Epithelial cell of prostate (primary cell): ENCODE measurements at regions not wholly inside any gene's neighbourhood (a gene's known extent, or its start where the extent isn't known, plus 50 kb on each side); places are given as distances from the start of the nearest gene placed in this dataset.
"Not testable (repeated sequence)": the region's sequence is repeated elsewhere in the genome, so short reads cannot be mapped to it uniquely, and the experiment has no call there.

Experiments used
- DNase-seq: peaks from one replicate; pipeline ENCODE4 v3.0.0-alpha.2; 2011; ENCODE audit warnings: low read depth, low spot score
- H3K27ac ChIP-seq: fragments of 450-650 bp; 2 replicates; pipeline ENCODE4 v1.5.1; 2017; ENCODE audit warnings: mild to moderate bottlenecking

DNA sequence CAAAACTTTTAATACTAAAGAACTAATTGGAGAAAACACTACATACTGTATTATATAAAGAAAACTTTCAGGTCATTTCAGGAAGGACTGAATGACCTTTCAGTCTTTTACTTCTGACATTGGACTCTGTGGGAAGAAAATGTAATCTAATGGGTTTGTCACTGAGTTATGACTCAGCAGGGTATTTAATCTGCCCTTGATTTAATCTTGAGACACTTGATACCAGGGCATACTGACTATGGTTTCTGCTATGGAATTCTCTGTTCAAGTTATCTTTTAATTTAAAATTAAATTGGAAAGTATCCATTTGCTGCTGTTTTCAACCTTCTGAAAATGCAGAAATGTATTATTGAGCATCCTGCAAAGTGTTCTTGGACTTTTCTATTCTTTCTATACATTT lies 354.2 kb upstream of the GALNT5 start:
- H3K27ac ChIP-seq, result no peak overlapping the region

DNA sequence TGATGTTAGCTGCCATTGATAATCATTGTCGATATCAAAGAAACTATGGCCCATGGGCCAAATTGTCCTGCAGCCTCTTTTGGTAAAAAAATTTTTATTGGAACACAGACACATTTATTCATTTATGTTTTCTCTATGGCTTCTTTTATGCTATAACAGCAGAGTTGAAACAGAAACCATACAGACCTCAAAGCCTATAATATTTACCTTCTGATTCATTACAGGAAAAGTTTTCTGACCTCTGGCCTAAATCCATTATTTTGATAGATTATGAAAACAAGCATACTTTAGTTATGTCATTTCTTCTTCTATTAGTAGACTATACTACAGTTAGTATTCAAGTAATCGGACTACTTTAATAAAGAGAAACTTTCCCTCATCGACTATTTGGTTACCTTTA lies 349.7 kb upstream of the GALNT5 start:
- DNase-seq, result peak; percentile 27
- no peak overlapping the region for H3K27ac ChIP-seq

More for the DNA sequence above, 354.2 kb upstream of the GALNT5 start:
- no peak for DNase-seq

DNA sequence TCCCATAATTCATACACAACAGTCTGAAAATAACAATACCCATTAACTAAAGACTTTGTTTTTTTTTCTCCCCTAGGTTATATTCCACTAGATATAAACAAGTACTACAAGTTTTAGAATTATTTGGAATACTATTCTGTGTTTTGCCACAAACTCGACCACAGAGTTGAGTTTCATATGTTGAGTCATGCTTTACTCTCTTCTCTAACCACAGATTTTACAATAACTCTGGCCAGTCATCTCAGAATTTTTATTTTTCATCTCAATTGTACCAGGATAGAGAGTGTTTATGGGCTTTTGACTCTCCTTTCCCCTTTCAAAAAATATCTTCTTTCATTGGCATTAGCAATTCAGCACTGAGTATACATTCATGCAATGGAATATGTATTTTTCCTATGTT lies 348.7 kb upstream of the GALNT5 start:
- no peak overlapping the region for H3K27ac ChIP-seq
- peak; percentile 55 for DNase-seq

- DNase-seq, result no peak
- no peak overlapping the region for H3K27ac ChIP-seq
These were observed 347.5 kb upstream of the GALNT5 start for GRCh38 chr2:156909983-156910382.

DNA sequence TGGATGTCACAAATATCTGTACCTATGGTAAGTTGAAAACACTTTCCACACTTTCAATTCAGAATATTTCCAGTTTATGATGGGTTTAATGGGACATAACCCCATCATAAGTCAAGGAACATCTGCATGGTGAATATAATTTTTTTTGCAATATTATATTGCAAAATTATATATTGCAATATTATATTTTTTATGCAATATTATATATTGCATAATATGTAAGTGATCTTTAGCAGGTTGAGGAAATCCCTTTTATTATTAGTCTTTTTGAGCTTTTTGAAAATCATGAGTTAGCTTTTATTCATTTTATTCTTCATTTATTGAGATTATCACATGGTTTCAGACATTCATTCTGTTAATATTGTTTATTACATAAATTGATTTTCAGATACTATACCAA lies 342.2 kb upstream of the GALNT5 start:
- DNase-seq, result no peak
- no peak overlapping the region for H3K27ac ChIP-seq

GRCh38 chr2:156918410-156918809 lies 339.1 kb upstream of the GALNT5 start:
- H3K27ac ChIP-seq, result no peak overlapping the region
- DNase-seq, result no peak

DNA sequence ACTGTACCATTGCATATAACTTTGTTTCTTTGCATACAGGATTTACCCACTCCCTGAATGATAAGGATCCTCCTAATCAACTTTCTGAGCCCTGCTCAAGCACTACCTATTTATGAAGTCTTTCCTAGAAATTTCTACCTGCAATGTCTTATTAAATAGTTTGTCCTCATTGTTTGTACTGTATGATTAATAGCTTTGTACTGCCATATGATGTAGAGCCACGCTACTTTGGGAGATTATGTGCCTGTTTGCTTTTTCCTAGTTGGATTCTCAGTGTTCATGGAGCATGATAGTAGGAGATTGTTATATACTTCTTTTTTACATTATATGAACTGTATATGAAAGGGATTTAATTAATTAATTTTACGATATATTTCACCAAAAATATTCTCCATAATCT lies 327.1 kb upstream of the GALNT5 start:
- DNase-seq, result no peak
- no peak overlapping the region for H3K27ac ChIP-seq

GRCh38 chr2:156933645-156934225 lies 323.8 kb upstream of the GALNT5 start:
- peak; percentile 54 for DNase-seq
- H3K27ac ChIP-seq, result peak overlapping the region; percentile 62

GRCh38 chr2:156935616-156936015 lies 321.9 kb upstream of the GALNT5 start:
- peak overlapping the region; percentile 62 for H3K27ac ChIP-seq
- DNase-seq, result peak; percentile 68

GRCh38 chr2:156937430-156937829 lies 320.1 kb upstream of the GALNT5 start:
- no peak for DNase-seq

DNA sequence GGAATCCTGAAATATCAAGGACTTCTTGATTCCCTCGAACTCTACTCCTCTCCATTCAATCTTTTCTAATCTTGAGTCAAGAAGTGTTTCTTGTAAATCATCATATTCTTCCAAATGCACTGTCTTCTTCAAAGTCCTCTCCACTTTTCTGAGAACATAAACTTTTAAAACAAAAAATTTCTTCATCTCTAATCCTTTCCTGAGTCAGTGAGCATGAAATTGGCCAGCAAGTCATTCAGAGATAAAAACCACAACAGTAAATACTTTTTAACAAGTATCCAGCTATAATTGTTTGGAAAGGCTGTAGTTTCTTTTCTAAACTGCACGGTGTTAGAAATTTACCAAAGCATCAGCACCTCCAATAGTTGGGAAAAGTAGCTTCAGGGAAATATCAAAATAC lies 312.6 kb upstream of the GALNT5 start:
- H3K27ac ChIP-seq, result no peak overlapping the region
- no peak for DNase-seq

More at GRCh38 chr2:156937430-156937829, 320.1 kb upstream of the GALNT5 start:
- no peak overlapping the region for H3K27ac ChIP-seq

GRCh38 chr2:156947261-156947660 lies 310.2 kb upstream of the GALNT5 start:
- DNase-seq, result no peak
- no peak overlapping the region for H3K27ac ChIP-seq

GRCh38 chr2:156955701-156956100 lies 301.8 kb upstream of the GALNT5 start:
- DNase-seq, result peak; percentile 39
- H3K27ac ChIP-seq, result peak overlapping the region; percentile 59

DNA sequence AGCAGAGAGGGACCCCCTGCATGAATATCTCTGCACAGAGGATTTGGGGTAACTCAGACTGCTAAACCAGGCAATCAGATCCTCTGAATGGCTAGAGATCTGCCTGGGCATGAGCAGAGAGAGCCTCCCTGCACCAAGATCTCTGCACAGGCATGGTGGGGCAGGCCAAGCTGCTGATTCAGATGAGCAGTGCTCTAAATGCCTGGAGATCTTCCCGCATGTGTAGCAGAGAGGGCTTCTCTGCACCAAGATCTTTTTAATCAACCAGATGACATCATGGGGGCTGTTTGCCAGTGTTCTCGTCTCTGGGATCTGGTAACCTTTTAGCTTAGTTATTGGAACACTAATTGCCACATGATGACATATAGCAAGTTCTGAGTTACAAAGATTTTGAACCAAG lies 301.3 kb upstream of the GALNT5 start:
- peak overlapping the region; percentile 59 for H3K27ac ChIP-seq
- DNase-seq, result peak; percentile 22

DNA sequence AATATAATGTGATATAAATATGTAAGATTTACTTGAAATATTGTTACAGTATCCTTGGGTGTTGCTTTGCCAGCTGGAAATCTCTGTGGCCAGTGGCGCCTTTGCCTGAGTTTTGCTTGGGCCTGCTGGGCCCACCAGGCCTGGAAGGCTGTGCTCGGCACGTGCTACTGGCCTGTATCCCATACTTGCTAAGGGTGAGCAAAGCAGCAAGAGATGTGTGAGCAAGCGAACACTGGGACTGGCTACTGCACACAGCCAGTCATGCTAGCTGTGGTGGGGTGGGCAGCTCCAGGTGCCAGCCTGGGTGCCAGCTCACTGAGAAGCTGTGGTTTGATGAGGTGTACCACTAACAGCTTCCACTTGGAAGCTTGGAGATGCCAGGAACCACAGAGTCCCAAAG lies 299.1 kb upstream of the GALNT5 start:
- no peak overlapping the region for H3K27ac ChIP-seq
- no peak for DNase-seq

- no peak for DNase-seq
- H3K27ac ChIP-seq, result no peak overlapping the region
These were observed 298.0 kb upstream of the GALNT5 start for GRCh38 chr2:156959481-156959880.

DNA sequence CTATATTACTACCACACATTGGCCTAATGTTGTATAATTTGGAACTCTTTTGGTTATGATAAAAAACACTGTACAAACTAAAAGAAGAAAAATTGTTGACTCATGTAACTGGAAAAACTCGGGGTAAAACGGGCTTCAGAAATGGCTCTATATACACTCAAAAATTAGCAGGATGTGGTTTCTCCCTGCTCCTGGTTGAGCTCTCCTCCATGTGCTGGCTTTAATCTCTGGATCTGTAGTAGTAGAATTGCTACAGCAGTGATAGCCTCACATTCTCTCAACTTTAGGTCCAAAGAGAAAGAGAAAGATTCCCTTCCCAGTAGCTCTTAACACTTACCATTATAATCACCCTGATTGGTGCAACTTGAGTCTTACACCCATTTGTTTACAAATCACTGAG lies 274.9 kb upstream of the GALNT5 start:
- H3K27ac ChIP-seq, result no peak overlapping the region
- DNase-seq, result no peak

GRCh38 chr2:156986339-156986988 lies 271.0 kb upstream of the GALNT5 start:
- DNase-seq, result no peak
- H3K27ac ChIP-seq, result no peak overlapping the region

DNA sequence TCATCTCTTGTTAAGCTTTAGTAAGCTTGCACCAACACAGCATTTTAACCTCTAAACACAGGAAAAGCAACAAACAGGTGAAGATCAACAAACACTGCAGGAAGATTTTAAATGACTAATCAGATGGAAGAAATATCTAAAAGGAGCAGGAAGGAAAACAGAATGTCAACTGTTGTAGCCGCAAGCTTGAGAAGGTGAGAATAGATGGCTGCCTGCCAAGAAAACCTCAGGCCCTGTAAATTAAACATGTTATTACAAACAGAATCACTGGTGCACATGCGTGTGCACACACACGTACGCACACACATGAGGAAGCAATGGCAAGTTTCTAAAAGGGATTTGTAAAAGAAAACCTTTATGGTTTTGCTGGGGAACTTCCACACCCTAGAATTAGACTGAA lies 257.8 kb upstream of the GALNT5 start:
- peak; percentile 27 for DNase-seq
- no peak overlapping the region for H3K27ac ChIP-seq

GRCh38 chr2:157004789-157005188 lies 252.7 kb upstream of the GALNT5 start:
- DNase-seq, result no peak
- no peak overlapping the region for H3K27ac ChIP-seq

DNA sequence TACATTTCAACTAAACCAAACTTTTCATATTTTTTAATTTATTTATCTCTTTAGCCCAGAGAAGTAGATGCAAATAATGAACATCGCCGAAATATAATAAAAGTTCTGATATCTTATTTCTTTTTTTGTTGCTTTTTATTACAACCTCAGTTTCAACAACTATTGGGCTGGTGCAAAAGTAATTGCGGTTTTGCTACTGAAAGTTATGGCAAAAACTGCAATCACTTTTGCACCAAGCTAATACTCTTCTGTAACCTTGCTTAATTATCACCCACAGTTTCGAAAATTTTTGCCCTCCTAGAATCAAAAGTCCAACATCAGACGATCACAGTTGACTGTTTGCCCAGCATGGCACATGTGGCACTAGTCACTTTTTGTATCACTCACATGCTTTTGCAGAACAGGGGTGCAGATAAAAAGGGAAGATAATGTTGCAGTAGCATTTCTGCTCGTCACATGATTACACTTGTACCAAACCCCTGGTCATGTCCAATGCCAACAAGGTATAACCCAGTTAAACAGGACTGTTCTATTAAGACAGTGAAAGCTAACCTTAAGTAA lies 242.4 kb upstream of the GALNT5 start:
- H3K27ac ChIP-seq, result no peak overlapping the region
- no peak for DNase-seq

DNA sequence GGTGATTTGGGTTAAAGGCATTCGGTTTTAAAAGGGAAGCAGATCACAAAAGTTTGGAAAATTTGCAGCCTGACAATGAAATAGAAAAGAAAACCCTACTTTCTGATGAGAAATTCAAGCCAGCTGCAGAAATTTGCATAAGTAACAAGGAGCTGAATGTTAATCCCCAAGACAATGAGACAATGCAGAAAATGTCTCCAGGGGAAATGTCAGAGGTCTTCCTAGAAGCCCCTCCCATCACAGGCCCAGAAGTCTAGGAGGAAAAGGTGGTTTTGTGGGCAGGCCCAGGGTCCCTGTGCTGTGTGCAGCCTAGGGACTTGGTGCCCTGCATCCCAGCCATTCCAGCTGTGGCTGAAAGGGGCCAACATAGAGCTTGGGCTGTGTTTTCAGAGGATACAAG lies 234.2 kb upstream of the GALNT5 start:
- not testable (repeated sequence) for H3K27ac ChIP-seq, DNase-seq
